ENCODE measurements at regions not wholly inside any gene's neighbourhood (a gene's known extent, or its start where the extent isn't known, plus 50 kb on each side); places are given as distances from the start of the nearest gene placed in this dataset.

GRCh38 chr11:116449522-116449921 lies 323.3 kb downstream of the BUD13 start:
- no peaks in the 10 kb centered on the region for H3K36me3 ChIP-seq (replicated peaks; ENCODE audit: low read depth, low read length)
- H2AFZ ChIP-seq (ENCODE audit: low read depth, low read length): no peak overlapping the region
- no peaks in the 10 kb centered on the region for H3K9me3 ChIP-seq (ENCODE audit: insufficient read depth, low read length)
- H3K9ac ChIP-seq (ENCODE audit: low read length): no peak overlapping the region
- H3K4me1 ChIP-seq (ENCODE audit: low read length): no peaks in the 10 kb centered on the region
- no peaks in the 10 kb centered on the region for H4K20me1 ChIP-seq (ENCODE audit: insufficient read depth, low read length)
- H3K27me3 ChIP-seq (ENCODE audit: low read depth, low read length): peaks cover 21% of the 10 kb centered on the region; the same call in 1 of the 2 replicates
- no peak overlapping the region for H3K4me3 ChIP-seq (ENCODE audit: low read length)
- H3K4me2 ChIP-seq (ENCODE audit: low read length): no peak overlapping the region
- no peak overlapping the region for H3K27ac ChIP-seq (ENCODE audit: low read length)
- TF ChIP-seq EZH2phosphoT487 (IDR thresholded peaks at IDR 0.05; ENCODE audit: low read depth) (no peak), CTCF (IDR thresholded peaks at IDR 0.05; ENCODE audit: low read depth, low read length) (no peak)
- H3K79me2 ChIP-seq (ENCODE audit: low read length): no peaks in the 10 kb centered on the region

GRCh38 chr11:116446048-116446941 lies 326.5 kb downstream of the BUD13 start:
- Histone ChIP-seq H3K27ac (ENCODE audit: low read length) (no peak overlapping the region), H4K20me1 (ENCODE audit: insufficient read depth, low read length) (no peaks in the 10 kb centered on the region), H3K79me2 (ENCODE audit: low read length) (no peaks in the 10 kb centered on the region), H3K4me2 (ENCODE audit: low read length) (no peak overlapping the region), H3K9ac (ENCODE audit: low read length) (no peak overlapping the region), H3K4me3 (ENCODE audit: low read length) (no peak overlapping the region), H2AFZ (ENCODE audit: low read depth, low read length) (no peak overlapping the region), H3K9me3 (ENCODE audit: insufficient read depth, low read length) (no peaks in the 10 kb centered on the region), H3K36me3 (replicated peaks; ENCODE audit: low read depth, low read length) (no peaks in the 10 kb centered on the region), H3K4me1 (ENCODE audit: low read length) (no peaks in the 10 kb centered on the region), H3K27me3 (ENCODE audit: low read depth, low read length) (peaks cover 26% of the 10 kb centered on the region; the same call in 1 of the 2 replicates)
- TF ChIP-seq EZH2phosphoT487 (IDR thresholded peaks at IDR 0.05; ENCODE audit: low read depth) (no peak), CTCF (IDR thresholded peaks at IDR 0.05; ENCODE audit: low read depth, low read length) (no peak)

- TF ChIP-seq EZH2phosphoT487 (IDR thresholded peaks at IDR 0.05; ENCODE audit: low read depth): no peak
- no peak for TF ChIP-seq CTCF (IDR thresholded peaks at IDR 0.05; ENCODE audit: low read depth, low read length)
- H3K27ac ChIP-seq (ENCODE audit: low read length): no peak overlapping the region
- peaks cover 29% of the 10 kb centered on the region; the same call in 1 of the 2 replicates for H3K27me3 ChIP-seq (ENCODE audit: low read depth, low read length)
- no peak overlapping the region for H2AFZ ChIP-seq (ENCODE audit: low read depth, low read length)
- no peaks in the 10 kb centered on the region for H3K9me3 ChIP-seq (ENCODE audit: insufficient read depth, low read length)
- H3K4me2 ChIP-seq (ENCODE audit: low read length): no peak overlapping the region
- no peaks in the 10 kb centered on the region for H3K36me3 ChIP-seq (replicated peaks; ENCODE audit: low read depth, low read length)
- H3K4me3 ChIP-seq (ENCODE audit: low read length): no peak overlapping the region
- H4K20me1 ChIP-seq (ENCODE audit: insufficient read depth, low read length): no peaks in the 10 kb centered on the region
- H3K4me1 ChIP-seq (ENCODE audit: low read length): no peaks in the 10 kb centered on the region
- no peaks in the 10 kb centered on the region for H3K79me2 ChIP-seq (ENCODE audit: low read length)
- H3K9ac ChIP-seq (ENCODE audit: low read length): no peak overlapping the region
These were observed 327.4 kb downstream of the BUD13 start for GRCh38 chr11:116445108-116446047.

All from OCI-LY3 (cell line).